ENCODE measurements at regions not wholly inside any gene's neighbourhood (a gene's known extent, or its start where the extent isn't known, plus 50 kb on each side); places are given as distances from the start of the nearest gene placed in this dataset.

DNA sequence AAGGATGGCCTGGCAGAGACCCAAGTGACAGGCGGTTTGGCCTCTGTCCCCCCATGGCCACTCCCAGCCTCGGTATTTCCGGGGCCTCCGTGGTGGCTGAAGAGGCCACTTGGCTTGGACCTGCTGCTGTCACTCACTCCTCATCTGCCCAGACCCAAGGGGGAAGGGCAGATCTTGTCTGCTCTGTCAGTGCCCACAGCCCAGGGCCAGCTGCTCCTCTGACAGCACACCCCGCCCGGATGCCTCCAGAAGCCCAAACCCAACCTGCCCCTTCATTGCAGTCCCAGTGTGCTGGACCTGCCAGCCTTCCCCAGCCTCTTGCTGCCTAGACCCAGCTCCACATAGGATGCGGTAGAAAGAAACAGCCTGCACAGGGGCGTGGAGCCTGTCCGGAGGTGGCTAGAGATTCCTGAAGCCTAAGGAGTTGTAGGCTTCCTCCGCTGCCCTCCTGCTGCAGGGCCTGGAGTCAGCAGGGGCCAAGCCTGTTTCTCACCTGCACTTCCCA is 52.0 kb downstream of the MAGEF1 start:
- WGBS: 95% methylated on average over 10 of the region's 10 CpGs
- H3K9me3 ChIP-seq (ENCODE audit: control insufficient read depth in 2 of 2, insufficient read depth in 1 of 2, low read length in 1 of 2): no peaks in the 10 kb centered on the region
- no peak overlapping the region for H3K27ac ChIP-seq (ENCODE audit: low read depth in 1 of 2, low read length in 1 of 2)
- peaks cover 0 to 2% of the 10 kb centered on the region in 2 donors for H3K27me3 ChIP-seq (ENCODE audit: control insufficient read depth in 2 of 2, insufficient read depth in 1 of 2, low read length in 1 of 2)
- H3K36me3 ChIP-seq (ENCODE audit: control insufficient read depth in 2 of 2, insufficient read depth in 2 of 2, low read length in 1 of 2): no peaks in the 10 kb centered on the region
- H3K4me3 ChIP-seq (ENCODE audit: low read length in 2 of 2): no peak overlapping the region
- peaks cover 0 to 9% of the 10 kb centered on the region in 2 donors for H3K4me1 ChIP-seq (ENCODE audit: control insufficient read depth in 2 of 2, insufficient read depth in 2 of 2, low read length in 2 of 2)
- no peak for DNase-seq (ENCODE audit: low read depth in 6 of 9, low spot score in 9 of 9)

DNA sequence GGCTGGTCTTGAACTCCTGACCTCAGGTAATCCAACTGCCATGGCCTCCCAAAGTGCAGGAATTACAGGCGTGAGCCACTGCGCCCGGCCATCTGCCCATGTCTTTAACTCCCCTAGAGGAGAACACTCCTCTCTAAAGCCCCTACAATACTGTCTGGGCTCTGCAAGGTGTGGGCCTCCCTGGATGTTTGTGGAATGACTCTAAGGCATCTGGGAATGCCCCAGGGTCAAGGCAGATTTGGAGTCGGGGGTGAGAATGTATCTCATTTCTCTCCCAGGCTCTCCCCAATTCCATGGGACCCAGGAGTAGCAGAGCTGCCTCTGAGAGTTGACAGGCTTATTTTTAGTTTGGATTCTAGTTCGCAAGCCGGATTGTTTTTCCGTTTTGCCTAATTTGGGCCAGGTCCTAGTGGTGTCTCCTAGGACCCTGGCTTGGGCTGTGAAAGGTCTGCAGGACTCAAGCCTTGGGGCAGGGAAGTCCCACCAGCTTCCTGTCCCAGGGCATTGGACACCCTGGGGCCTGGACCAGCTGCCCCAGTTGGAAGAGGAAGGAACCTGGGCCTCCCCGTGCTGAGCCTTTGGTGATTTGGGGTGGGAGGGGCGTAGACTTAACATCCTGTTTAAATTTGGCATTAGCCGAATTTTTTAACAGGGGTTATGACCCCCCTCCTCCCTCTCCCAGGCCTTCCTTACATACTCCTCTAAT is 53.5 kb downstream of the MAGEF1 start:
- DNase-seq (ENCODE audit: low read depth in 6 of 9, low spot score in 9 of 9): no peak
- WGBS: 78% methylated on average over 10 of the region's 10 CpGs
- H3K27ac ChIP-seq (ENCODE audit: low read depth in 1 of 2, low read length in 1 of 2): no peak overlapping the region

DNA sequence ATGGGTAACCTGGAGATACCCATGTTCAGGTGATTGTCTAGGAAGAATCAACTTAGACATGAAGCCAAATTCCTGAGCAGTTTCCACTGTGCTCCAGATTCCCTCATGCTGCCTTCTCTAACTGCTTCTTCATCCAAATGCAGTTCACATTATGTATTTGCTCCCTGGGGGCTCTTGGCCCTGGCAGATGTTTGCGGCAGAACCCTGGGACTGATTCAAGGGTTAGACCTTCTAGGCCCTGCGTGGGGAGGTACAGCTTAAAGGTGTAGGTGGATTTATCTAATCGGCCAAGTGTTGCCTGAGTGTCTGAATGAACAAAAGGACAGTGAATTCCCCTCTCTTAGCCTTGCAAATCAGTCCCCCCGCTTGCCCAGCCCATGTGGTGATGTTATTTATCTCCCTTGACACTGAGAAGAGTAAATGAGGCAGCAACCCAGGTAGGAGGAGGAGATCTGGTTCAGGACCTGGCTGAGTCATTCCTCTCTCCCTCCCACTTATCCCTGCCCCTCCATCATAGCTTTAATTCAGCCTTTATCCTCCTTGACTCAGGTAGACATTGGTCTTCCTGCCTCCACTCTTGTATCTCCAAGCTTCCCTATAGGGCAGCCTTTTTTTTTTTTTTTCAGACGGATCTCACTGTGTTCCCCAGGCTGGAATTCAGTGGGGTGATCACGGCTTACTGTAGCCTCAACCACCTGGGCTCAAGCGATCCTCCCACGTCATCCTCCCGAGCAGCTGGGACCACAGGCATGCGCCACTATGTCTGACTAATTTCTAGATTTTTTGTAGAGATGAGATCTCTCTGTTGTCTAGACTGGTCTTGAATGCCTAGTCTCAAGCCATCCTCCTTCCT is 54.8 kb downstream of the MAGEF1 start:
- no peaks in the 10 kb centered on the region for H3K36me3 ChIP-seq (ENCODE audit: control insufficient read depth in 2 of 2, insufficient read depth in 2 of 2, low read length in 1 of 2)
- no peaks in the 10 kb centered on the region for H3K9me3 ChIP-seq (ENCODE audit: control insufficient read depth in 2 of 2, insufficient read depth in 1 of 2, low read length in 1 of 2)
- WGBS: 95% methylated on average over 10 of the region's 10 CpGs
- peaks cover 0 to 2% of the 10 kb centered on the region in 2 donors for H3K27me3 ChIP-seq (ENCODE audit: control insufficient read depth in 2 of 2, insufficient read depth in 1 of 2, low read length in 1 of 2)
- no peak overlapping the region for H3K4me3 ChIP-seq (ENCODE audit: low read length in 2 of 2)
- no peak for DNase-seq (ENCODE audit: low read depth in 6 of 9, low spot score in 9 of 9)
- no peak overlapping the region for H3K27ac ChIP-seq (ENCODE audit: low read depth in 1 of 2, low read length in 1 of 2)
- H3K4me1 ChIP-seq (ENCODE audit: control insufficient read depth in 2 of 2, insufficient read depth in 2 of 2, low read length in 2 of 2): peaks cover 0 to 10% of the 10 kb centered on the region in 2 donors

More for the DNA sequence above, 53.5 kb downstream of the MAGEF1 start:
- Histone ChIP-seq H3K27me3 (ENCODE audit: control insufficient read depth in 2 of 2, insufficient read depth in 1 of 2, low read length in 1 of 2) (peaks cover 0 to 2% of the 10 kb centered on the region in 2 donors), H3K4me1 (ENCODE audit: control insufficient read depth in 2 of 2, insufficient read depth in 2 of 2, low read length in 2 of 2) (peaks cover 0 to 9% of the 10 kb centered on the region in 2 donors), H3K9me3 (ENCODE audit: control insufficient read depth in 2 of 2, insufficient read depth in 1 of 2, low read length in 1 of 2) (no peaks in the 10 kb centered on the region), H3K4me3 (ENCODE audit: low read length in 2 of 2) (no peak overlapping the region), H3K36me3 (ENCODE audit: control insufficient read depth in 2 of 2, insufficient read depth in 2 of 2, low read length in 1 of 2) (no peaks in the 10 kb centered on the region)

DNA sequence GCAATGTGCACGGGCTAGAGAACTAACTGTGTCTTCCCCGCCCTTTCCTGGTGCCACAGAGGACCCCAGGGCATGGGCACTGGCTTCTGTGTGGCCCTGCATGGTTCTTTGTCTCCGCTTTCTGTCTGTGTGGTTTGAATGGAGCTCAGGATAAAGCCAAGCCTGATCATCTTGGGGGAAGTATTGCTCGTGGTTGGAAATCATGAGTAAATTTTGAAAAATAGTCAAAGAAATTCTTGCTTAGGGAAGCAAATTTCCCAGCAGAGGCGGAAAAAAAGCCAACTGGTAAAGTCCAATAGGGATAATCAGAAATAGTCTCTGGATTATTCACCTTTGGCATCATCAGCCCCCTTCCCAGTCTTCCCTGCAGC is 55.4 kb downstream of the MAGEF1 start:
- H3K4me3 ChIP-seq (ENCODE audit: low read length in 2 of 2): no peak overlapping the region
- no peak for DNase-seq (ENCODE audit: low read depth in 6 of 9, low spot score in 9 of 9)
- peaks cover 0 to 2% of the 10 kb centered on the region in 2 donors for H3K27me3 ChIP-seq (ENCODE audit: control insufficient read depth in 2 of 2, insufficient read depth in 1 of 2, low read length in 1 of 2)
- H3K36me3 ChIP-seq (ENCODE audit: control insufficient read depth in 2 of 2, insufficient read depth in 2 of 2, low read length in 1 of 2): no peaks in the 10 kb centered on the region
- H3K27ac ChIP-seq (ENCODE audit: low read depth in 1 of 2, low read length in 1 of 2): no peak overlapping the region
- WGBS: 91% methylated on average over 5 of the region's 5 CpGs
- no peaks in the 10 kb centered on the region for H3K9me3 ChIP-seq (ENCODE audit: control insufficient read depth in 2 of 2, insufficient read depth in 1 of 2, low read length in 1 of 2)
- H3K4me1 ChIP-seq (ENCODE audit: control insufficient read depth in 2 of 2, insufficient read depth in 2 of 2, low read length in 2 of 2): peaks cover 0 to 11% of the 10 kb centered on the region in 2 donors

DNA sequence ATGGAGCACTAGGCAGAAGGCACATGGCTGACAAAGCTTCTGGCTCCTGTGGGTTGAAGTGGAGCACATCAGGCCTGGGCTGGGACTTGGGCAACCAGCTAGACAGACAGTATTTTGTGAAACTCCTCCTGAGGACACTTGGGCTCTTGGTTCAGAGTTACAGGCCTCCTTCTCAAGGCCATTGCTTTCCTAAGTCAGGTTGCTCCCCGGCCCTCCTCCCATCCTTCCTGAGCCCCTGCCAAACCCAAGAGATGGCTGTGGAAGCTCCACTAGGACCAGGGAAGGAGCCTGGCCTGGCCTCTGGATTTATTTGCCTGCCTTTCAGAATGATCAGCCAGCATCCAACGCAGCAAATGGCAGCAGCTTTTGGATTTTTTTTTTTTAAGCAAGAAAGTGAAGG is 56.3 kb downstream of the MAGEF1 start:
- no peak for DNase-seq (ENCODE audit: low read depth in 6 of 9, low spot score in 9 of 9)
- peaks cover 0 to 2% of the 10 kb centered on the region in 2 donors for H3K27me3 ChIP-seq (ENCODE audit: control insufficient read depth in 2 of 2, insufficient read depth in 1 of 2, low read length in 1 of 2)
- H3K9me3 ChIP-seq (ENCODE audit: control insufficient read depth in 2 of 2, insufficient read depth in 1 of 2, low read length in 1 of 2): no peaks in the 10 kb centered on the region
- peaks cover 0 to 8% of the 10 kb centered on the region in 2 donors for H3K4me1 ChIP-seq (ENCODE audit: control insufficient read depth in 2 of 2, insufficient read depth in 2 of 2, low read length in 2 of 2)
- no peak overlapping the region for H3K4me3 ChIP-seq (ENCODE audit: low read length in 2 of 2)
- no peaks in the 10 kb centered on the region for H3K36me3 ChIP-seq (ENCODE audit: control insufficient read depth in 2 of 2, insufficient read depth in 2 of 2, low read length in 1 of 2)
- WGBS: 96% methylated on average over 2 of the region's 2 CpGs
- no peak overlapping the region for H3K27ac ChIP-seq (ENCODE audit: low read depth in 1 of 2, low read length in 1 of 2)

DNA sequence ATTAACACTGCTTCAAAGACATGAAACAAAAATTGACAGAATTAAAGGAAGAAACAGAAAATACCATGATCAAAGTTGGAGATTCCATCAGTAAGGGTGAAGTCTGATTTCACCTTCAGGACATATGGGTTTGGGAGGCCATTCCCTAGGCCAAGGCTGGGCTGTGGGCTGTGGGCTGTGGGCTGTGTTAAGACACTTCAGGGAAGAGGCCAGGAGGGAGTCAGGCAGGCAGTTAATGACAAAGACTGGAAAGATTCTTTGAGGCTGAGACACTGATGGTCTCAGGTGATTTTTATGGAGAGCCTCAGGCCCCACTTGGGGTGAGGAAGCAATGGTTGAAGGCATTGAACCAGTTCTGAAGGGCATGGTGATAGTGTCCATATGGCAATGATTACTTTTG is 57.5 kb downstream of the MAGEF1 start:
- peaks cover 0 to 4% of the 10 kb centered on the region in 2 donors for H3K4me1 ChIP-seq (ENCODE audit: control insufficient read depth in 2 of 2, insufficient read depth in 2 of 2, low read length in 2 of 2)
- H3K9me3 ChIP-seq (ENCODE audit: control insufficient read depth in 2 of 2, insufficient read depth in 1 of 2, low read length in 1 of 2): no peaks in the 10 kb centered on the region
- no peaks in the 10 kb centered on the region for H3K27me3 ChIP-seq (ENCODE audit: control insufficient read depth in 2 of 2, insufficient read depth in 1 of 2, low read length in 1 of 2)

DNA sequence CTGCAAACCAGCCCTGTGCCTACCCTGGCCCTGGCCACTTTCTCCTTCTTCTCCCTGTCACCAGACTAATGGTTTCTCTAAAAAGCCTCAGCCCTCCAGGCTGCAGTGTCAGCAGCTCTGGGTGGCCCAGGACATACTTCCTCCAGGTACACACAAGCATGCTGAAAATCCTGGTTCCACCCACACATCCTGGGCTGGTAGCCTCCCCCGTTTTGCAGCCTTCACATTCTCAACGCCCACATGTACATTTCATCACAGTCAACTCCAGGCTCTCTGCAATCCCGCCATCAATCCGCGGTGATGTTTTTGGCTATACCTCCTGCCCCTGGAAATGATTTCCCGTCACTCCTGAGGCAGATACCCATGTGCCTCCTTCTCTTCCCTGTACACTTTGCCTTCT is 59.4 kb downstream of the MAGEF1 start:
- H3K4me3 ChIP-seq (ENCODE audit: low read length in 2 of 2): no peak overlapping the region
- 89% methylated on average over 6 of the region's 6 CpGs for WGBS
- DNase-seq (ENCODE audit: low read depth in 6 of 9, low spot score in 9 of 9): no peak
- peaks cover 0 to 4% of the 10 kb centered on the region in 2 donors for H3K4me1 ChIP-seq (ENCODE audit: control insufficient read depth in 2 of 2, insufficient read depth in 2 of 2, low read length in 2 of 2)
- H3K27me3 ChIP-seq (ENCODE audit: control insufficient read depth in 2 of 2, insufficient read depth in 1 of 2, low read length in 1 of 2): no peaks in the 10 kb centered on the region
- H3K36me3 ChIP-seq (ENCODE audit: control insufficient read depth in 2 of 2, insufficient read depth in 2 of 2, low read length in 1 of 2): no peaks in the 10 kb centered on the region
- H3K27ac ChIP-seq (ENCODE audit: low read depth in 1 of 2, low read length in 1 of 2): no peak overlapping the region
- H3K9me3 ChIP-seq (ENCODE audit: control insufficient read depth in 2 of 2, insufficient read depth in 1 of 2, low read length in 1 of 2): no peaks in the 10 kb centered on the region

More for the DNA sequence above, 57.5 kb downstream of the MAGEF1 start:
- Histone ChIP-seq H3K4me3 (ENCODE audit: low read length in 2 of 2) (no peak overlapping the region), H3K36me3 (ENCODE audit: control insufficient read depth in 2 of 2, insufficient read depth in 2 of 2, low read length in 1 of 2) (no peaks in the 10 kb centered on the region), H3K27ac (ENCODE audit: low read depth in 1 of 2, low read length in 1 of 2) (no peak overlapping the region)
- DNase-seq (ENCODE audit: low read depth in 6 of 9, low spot score in 9 of 9): no peak

DNA sequence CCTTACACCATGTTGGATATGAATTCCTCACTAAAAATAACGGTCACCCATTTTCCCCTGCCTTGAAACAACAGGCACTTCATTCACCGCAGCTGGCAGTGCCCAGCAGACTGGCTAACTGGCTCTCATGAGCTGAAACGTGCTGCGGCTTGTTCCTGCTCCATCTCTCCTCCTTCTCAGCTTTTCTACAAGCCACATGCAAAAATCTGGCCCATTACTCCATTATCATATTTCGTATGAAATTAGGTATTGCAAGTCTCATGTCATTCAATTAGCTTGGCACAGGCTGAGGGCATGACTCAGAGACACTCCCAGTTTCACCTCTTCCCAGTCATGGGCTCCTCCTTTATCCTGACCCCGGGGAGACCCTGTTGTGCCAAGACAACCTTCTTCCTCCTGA is 60.0 kb downstream of the MAGEF1 start:
- DNase-seq (ENCODE audit: low read depth in 6 of 9, low spot score in 9 of 9): no peak
- Histone ChIP-seq H3K4me3 (ENCODE audit: low read length in 2 of 2) (no peak overlapping the region), H3K4me1 (ENCODE audit: control insufficient read depth in 2 of 2, insufficient read depth in 2 of 2, low read length in 2 of 2) (peaks cover 0 to 4% of the 10 kb centered on the region in 2 donors), H3K27me3 (ENCODE audit: control insufficient read depth in 2 of 2, insufficient read depth in 1 of 2, low read length in 1 of 2) (no peaks in the 10 kb centered on the region), H3K27ac (ENCODE audit: low read depth in 1 of 2, low read length in 1 of 2) (no peak overlapping the region), H3K9me3 (ENCODE audit: control insufficient read depth in 2 of 2, insufficient read depth in 1 of 2, low read length in 1 of 2) (no peaks in the 10 kb centered on the region), H3K36me3 (ENCODE audit: control insufficient read depth in 2 of 2, insufficient read depth in 2 of 2, low read length in 1 of 2) (no peaks in the 10 kb centered on the region)
- 94% methylated on average over 6 of the region's 6 CpGs for WGBS

DNA sequence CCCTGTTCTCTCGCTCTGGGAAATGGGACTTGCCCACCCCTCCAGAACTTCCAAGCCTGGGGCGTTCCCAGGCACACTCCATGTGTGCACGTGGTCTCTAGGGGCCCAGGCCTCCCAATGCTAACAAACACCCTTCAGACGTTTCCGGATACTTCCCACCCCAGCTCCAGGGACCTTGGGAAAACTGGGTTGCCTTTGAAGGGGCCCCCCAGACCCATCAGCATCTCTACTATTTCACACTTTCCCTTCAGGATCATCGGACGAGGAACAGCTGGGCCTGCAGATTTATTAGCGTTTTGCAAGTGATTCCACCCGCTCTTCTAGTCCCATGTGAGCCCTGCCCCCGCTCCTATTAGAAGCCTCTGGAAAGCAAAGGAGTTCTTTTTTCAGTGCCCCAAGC is 63.2 kb downstream of the MAGEF1 start:
- Histone ChIP-seq H3K27me3 (ENCODE audit: control insufficient read depth in 2 of 2, insufficient read depth in 1 of 2, low read length in 1 of 2) (no peaks in the 10 kb centered on the region), H3K4me3 (ENCODE audit: low read length in 2 of 2) (no peak overlapping the region), H3K9me3 (ENCODE audit: control insufficient read depth in 2 of 2, insufficient read depth in 1 of 2, low read length in 1 of 2) (no peaks in the 10 kb centered on the region), H3K36me3 (ENCODE audit: control insufficient read depth in 2 of 2, insufficient read depth in 2 of 2, low read length in 1 of 2) (no peaks in the 10 kb centered on the region), H3K4me1 (ENCODE audit: control insufficient read depth in 2 of 2, insufficient read depth in 2 of 2, low read length in 2 of 2) (peaks cover 0 to 2% of the 10 kb centered on the region in 2 donors), H3K27ac (ENCODE audit: low read depth in 1 of 2, low read length in 1 of 2) (no peak overlapping the region)
- DNase-seq (ENCODE audit: low read depth in 6 of 9, low spot score in 9 of 9): no peak
- WGBS: 98% methylated on average over 10 of the region's 10 CpGs
